Liver (tissue), 3 donors: ENCODE measurements at regions not wholly inside any gene's neighbourhood (a gene's known extent, or its start where the extent isn't known, plus 50 kb on each side); places are given as distances from the start of the nearest gene placed in this dataset.

Experiments
- CTCF ChIP-seq: fragments of 150-350 bp; IDR thresholded peaks from 2 replicates; pipeline ENCODE4 v1.5.1; 2017; ENCODE audit warnings: improper control_type of control experiment, low read depth, low read length; ENCODE audit not compliant: missing input control
- FOXA1 ChIP-seq: IDR thresholded peaks from 2 replicates; pipeline ENCODE4 v1.6.1; 2016; ENCODE audit warnings: antibody characterized with exemption
- MAX ChIP-seq: IDR thresholded peaks from 2 replicates; pipeline ENCODE4 v1.6.1; 2016; ENCODE audit warnings: antibody characterized with exemption
- REST ChIP-seq: IDR thresholded peaks from 2 replicates; pipeline ENCODE4 v1.6.1; 2016; ENCODE audit warnings: antibody characterized with exemption, mild to moderate bottlenecking
- SP1 ChIP-seq: IDR thresholded peaks from 2 replicates; pipeline ENCODE4 v1.6.1; 2018; ENCODE audit warnings: antibody characterized with exemption, mild to moderate bottlenecking
- YY1 ChIP-seq: IDR thresholded peaks from 2 replicates; pipeline ENCODE4 v1.6.1; 2016; ENCODE audit warnings: antibody characterized with exemption, mild to moderate bottlenecking
- donor health status: healthy.
- donor health status: healthy.

- no peak for TF ChIP-seq CTCF
- no peak for TF ChIP-seq FOXA1
- no peak for TF ChIP-seq MAX
- no peak for TF ChIP-seq REST
- no peak for TF ChIP-seq YY1
- TF ChIP-seq SP1 = no peak
Observed at GRCh38 chr2:221100467-221101089, 471.5 kb downstream of the EPHA4 start.
